SU-DHL-6 (cell line): ENCODE measurements at regions not wholly inside any gene's neighbourhood (a gene's known extent, or its start where the extent isn't known, plus 50 kb on each side); places are given as distances from the start of the nearest gene placed in this dataset.

ENCODE experiments used
- CTCF ChIP-seq: fragments of 200-600 bp; sonication (generic); IDR thresholded peaks from one replicate; pipeline ENCODE4 v1.5.1; 2017; ENCODE audit warnings: antibody characterized with exemption, mild to moderate bottlenecking, low read length, moderate library complexity; ENCODE audit not compliant: insufficient read depth, poor library complexity, severe bottlenecking
- EZH2phosphoT487 ChIP-seq: fragments of 200-600 bp; sonication (generic), shearing (Covaris generic); conservative IDR thresholded peaks from 2 replicates; pipeline ENCODE4 v1.6.1; 2018; ENCODE audit warnings: mild to moderate bottlenecking, antibody characterized with exemption, low read length, moderate library complexity, mixed read lengths

GRCh38 chr1:47699492-47700235 is 261.8 kb downstream of the FOXD2 start:
- TF ChIP-seq CTCF: no peak
- no peak for TF ChIP-seq EZH2phosphoT487
